ENCODE measurements at regions not wholly inside any gene's neighbourhood (a gene's known extent, or its start where the extent isn't known, plus 50 kb on each side); places are given as distances from the start of the nearest gene placed in this dataset.

GRCh38 chr2:38152913-38153312, 77.0 kb upstream of the CYP1B1 start:
- Mint-ChIP-seq H3K27ac (ENCODE audit: unreplicated experiment) (no peak overlapping the region), H3K4me1 (ENCODE audit: low read depth) (peaks cover 13% of the 10 kb centered on the region), H3K4me3 (ENCODE audit: unreplicated experiment) (no peak overlapping the region), H3K36me3 (ENCODE audit: low read depth) (peaks cover 2% of the 10 kb centered on the region), H3K27me3 (ENCODE audit: low read depth) (no peaks in the 10 kb centered on the region), H3K9me3 (ENCODE audit: low read depth) (peaks cover under 1% of the 10 kb centered on the region)
- no peak for DNase-seq (ENCODE audit: low spot score)
- TF ChIP-seq, protein P1, sequence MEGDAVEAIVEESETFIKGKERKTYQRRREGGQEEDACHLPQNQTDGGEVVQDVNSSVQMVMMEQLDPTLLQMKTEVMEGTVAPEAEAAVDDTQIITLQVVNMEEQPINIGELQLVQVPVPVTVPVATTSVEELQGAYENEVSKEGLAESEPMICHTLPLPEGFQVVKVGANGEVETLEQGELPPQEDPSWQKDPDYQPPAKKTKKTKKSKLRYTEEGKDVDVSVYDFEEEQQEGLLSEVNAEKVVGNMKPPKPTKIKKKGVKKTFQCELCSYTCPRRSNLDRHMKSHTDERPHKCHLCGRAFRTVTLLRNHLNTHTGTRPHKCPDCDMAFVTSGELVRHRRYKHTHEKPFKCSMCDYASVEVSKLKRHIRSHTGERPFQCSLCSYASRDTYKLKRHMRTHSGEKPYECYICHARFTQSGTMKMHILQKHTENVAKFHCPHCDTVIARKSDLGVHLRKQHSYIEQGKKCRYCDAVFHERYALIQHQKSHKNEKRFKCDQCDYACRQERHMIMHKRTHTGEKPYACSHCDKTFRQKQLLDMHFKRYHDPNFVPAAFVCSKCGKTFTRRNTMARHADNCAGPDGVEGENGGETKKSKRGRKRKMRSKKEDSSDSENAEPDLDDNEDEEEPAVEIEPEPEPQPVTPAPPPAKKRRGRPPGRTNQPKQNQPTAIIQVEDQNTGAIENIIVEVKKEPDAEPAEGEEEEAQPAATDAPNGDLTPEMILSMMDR (IDR thresholded peaks at IDR 0.05) = no peak

DNA sequence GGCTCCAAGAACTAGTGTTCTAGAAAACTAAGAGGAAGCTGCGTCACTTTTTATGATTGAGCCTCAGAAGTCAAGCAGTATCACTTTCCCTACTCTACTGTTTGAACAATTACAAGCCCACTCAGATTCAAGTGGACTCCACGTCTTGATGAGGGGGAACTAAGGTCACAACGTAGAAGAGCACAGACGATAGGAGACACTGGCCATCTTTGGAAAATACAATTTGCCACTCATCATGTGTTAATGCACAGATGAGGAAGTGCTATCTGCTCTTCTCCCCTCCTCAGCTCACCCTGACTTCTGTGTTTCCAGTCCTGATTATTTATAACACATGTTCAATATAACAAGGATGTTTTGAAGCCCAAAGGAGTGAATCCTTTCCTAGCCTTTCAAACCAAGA, 76.1 kb upstream of the CYP1B1 start:
- H3K4me3 Mint-ChIP-seq (ENCODE audit: unreplicated experiment) = no peak overlapping the region
- H3K36me3 Mint-ChIP-seq (ENCODE audit: low read depth) = peaks cover 2% of the 10 kb centered on the region
- DNase-seq (ENCODE audit: low spot score) = no peak
- peaks cover 4% of the 10 kb centered on the region for H3K9me3 Mint-ChIP-seq (ENCODE audit: low read depth)
- H3K27me3 Mint-ChIP-seq (ENCODE audit: low read depth) = no peaks in the 10 kb centered on the region
- peaks cover 10% of the 10 kb centered on the region for H3K4me1 Mint-ChIP-seq (ENCODE audit: low read depth)
- no peak overlapping the region for H3K27ac Mint-ChIP-seq (ENCODE audit: unreplicated experiment)
- TF ChIP-seq, protein P1 (IDR thresholded peaks at IDR 0.05) = no peak

GRCh38 chr2:38149531-38149930, 73.6 kb upstream of the CYP1B1 start:
- peaks cover 4% of the 10 kb centered on the region for H3K9me3 Mint-ChIP-seq (ENCODE audit: low read depth)
- no peaks in the 10 kb centered on the region for H3K4me1 Mint-ChIP-seq (ENCODE audit: low read depth)
- no peaks in the 10 kb centered on the region for H3K27me3 Mint-ChIP-seq (ENCODE audit: low read depth)
- peaks cover 2% of the 10 kb centered on the region for H3K36me3 Mint-ChIP-seq (ENCODE audit: low read depth)
- TF ChIP-seq, protein P1 (IDR thresholded peaks at IDR 0.05) = no peak
- DNase-seq (ENCODE audit: low spot score) = no peak
- H3K4me3 Mint-ChIP-seq (ENCODE audit: unreplicated experiment) = no peak overlapping the region
- no peak overlapping the region for H3K27ac Mint-ChIP-seq (ENCODE audit: unreplicated experiment)

DNA sequence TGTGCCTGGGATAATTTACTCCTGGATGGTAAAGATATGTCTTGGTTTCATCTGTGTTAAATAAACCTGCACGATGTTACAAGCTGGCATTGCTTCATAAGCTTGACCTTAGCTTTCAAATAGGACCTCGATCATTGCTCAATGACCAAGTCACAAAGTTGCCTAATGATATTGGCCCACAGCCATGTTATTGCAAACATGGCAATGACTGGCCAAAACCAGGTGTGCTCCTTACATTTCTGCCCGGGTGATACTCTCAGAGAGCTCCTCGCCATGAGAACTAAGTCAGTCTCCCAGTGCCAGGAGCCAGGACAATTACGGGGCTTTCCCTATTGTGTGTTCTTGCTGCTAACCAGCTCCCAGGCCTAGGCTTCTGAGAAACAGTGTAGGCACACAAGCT, 72.5 kb upstream of the CYP1B1 start:
- DNase-seq (ENCODE audit: low spot score) = no peak
- H3K4me1 Mint-ChIP-seq (ENCODE audit: low read depth) = no peaks in the 10 kb centered on the region
- no peak overlapping the region for H3K4me3 Mint-ChIP-seq (ENCODE audit: unreplicated experiment)
- no peak overlapping the region for H3K27ac Mint-ChIP-seq (ENCODE audit: unreplicated experiment)
- H3K27me3 Mint-ChIP-seq (ENCODE audit: low read depth) = no peaks in the 10 kb centered on the region
- H3K36me3 Mint-ChIP-seq (ENCODE audit: low read depth) = no peaks in the 10 kb centered on the region
- peaks cover 4% of the 10 kb centered on the region for H3K9me3 Mint-ChIP-seq (ENCODE audit: low read depth)
- TF ChIP-seq, protein P1 (IDR thresholded peaks at IDR 0.05) = no peak

DNA sequence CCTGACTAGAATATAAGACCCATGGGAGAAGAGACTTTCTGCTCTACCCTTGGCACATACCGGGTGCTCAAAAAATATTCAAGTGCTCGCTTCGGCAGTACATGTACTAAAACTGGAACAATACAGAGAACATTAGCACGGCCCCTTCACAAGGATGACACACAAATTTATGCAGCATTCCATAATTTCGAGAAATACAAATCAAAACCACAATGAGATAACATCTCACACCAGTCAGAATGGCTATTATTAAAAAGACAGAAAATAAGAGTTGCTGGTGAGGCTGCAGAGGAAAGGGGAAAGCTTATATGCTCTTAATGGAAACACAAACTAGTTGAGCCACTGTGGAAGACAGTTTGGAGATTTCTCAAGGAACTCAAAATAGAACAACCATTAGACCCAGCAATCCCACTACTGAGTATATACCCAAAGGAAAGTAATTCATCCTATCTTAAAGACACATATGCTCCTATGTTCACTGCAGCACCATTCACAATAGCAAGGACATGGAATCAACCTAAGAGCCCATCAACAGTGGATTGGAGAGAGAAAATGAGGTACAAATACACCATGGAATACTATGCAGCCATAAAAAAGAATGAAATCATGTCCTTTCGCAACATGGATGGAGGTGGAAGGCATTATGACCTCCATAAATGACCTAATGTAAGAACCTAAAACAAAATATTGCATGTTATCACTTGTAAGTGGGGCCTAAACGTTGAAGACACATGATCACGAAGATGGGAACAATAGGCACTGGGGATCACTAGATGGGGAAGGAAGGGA, 71.6 kb upstream of the CYP1B1 start:
- DNase-seq (ENCODE audit: low spot score) = no peak
- Mint-ChIP-seq H3K36me3 (ENCODE audit: low read depth) (no peaks in the 10 kb centered on the region), H3K27me3 (ENCODE audit: low read depth) (no peaks in the 10 kb centered on the region), H3K4me3 (ENCODE audit: unreplicated experiment) (peak overlapping the region; percentile 55), H3K4me1 (ENCODE audit: low read depth) (no peaks in the 10 kb centered on the region), H3K27ac (ENCODE audit: unreplicated experiment) (peak overlapping the region; percentile 99), H3K9me3 (ENCODE audit: low read depth) (peaks cover 7% of the 10 kb centered on the region)
- TF ChIP-seq, protein P1 (IDR thresholded peaks at IDR 0.05) = no peak
